WTC11 (cell line): ENCODE measurements at regions not wholly inside any gene's neighbourhood (a gene's known extent, or its start where the extent isn't known, plus 50 kb on each side); places are given as distances from the start of the nearest gene placed in this dataset.

Experiments
- CREB1 ChIP-seq: sonication (generic); formaldehyde crosslinking; IDR thresholded peaks from 2 replicates; pipeline ENCODE4 v1.8.0; 2023; ENCODE audit warnings: mild to moderate bottlenecking, missing genetic modification reagents
- GTF2I ChIP-seq: fragments of 250-450 bp; sonication (Bioruptor Pico); conservative IDR thresholded peaks from 2 replicates; pipeline ENCODE4 v1.4.0; 2021; ENCODE audit warnings: mild to moderate bottlenecking
- MAX ChIP-seq: sonication (generic); formaldehyde crosslinking; IDR thresholded peaks from 2 replicates; pipeline ENCODE4 v1.8.0; 2022; ENCODE audit warnings: mild to moderate bottlenecking, missing genetic modification reagents
- MYBL2 ChIP-seq: sonication (generic); formaldehyde crosslinking; IDR thresholded peaks from 2 replicates; pipeline ENCODE4 v1.8.1; 2023; ENCODE audit warnings: mild to moderate bottlenecking, moderate library complexity, missing genetic modification reagents
- RELA ChIP-seq: sonication (generic); formaldehyde crosslinking; IDR thresholded peaks from 2 replicates; pipeline ENCODE4 v1.8.1; 2022; ENCODE audit warnings: missing genetic modification reagents, mild to moderate bottlenecking, borderline replicate concordance
- TEAD4 ChIP-seq: sonication (generic); formaldehyde crosslinking; IDR thresholded peaks from 2 replicates; pipeline ENCODE4 v1.8.0; 2022; ENCODE audit warnings: mild to moderate bottlenecking, missing genetic modification reagents
- TF ChIP-seq, protein P1 (sequence below): fragments of 200-600 bp; IDR thresholded peaks from 2 replicates; pipeline ENCODE4 v1.8.0; 2022; ENCODE audit warnings: antibody characterized with exemption
- TF ChIP-seq, protein P2 (sequence below): sonication (generic); formaldehyde crosslinking; IDR thresholded peaks from 2 replicates; pipeline ENCODE4 v1.8.1; 2022; ENCODE audit warnings: mild to moderate bottlenecking, moderate library complexity, missing genetic modification reagents
- TF ChIP-seq, protein P3 (sequence below): sonication (generic); formaldehyde crosslinking; IDR thresholded peaks from 2 replicates; pipeline ENCODE4 v1.8.1; 2023; ENCODE audit warnings: mild to moderate bottlenecking, missing genetic modification reagents, moderate library complexity
- TF ChIP-seq, protein P4 (sequence below): sonication (generic); formaldehyde crosslinking; IDR thresholded peaks from 2 replicates; pipeline ENCODE4 v1.8.1; 2022; ENCODE audit warnings: mild to moderate bottlenecking, missing genetic modification reagents, moderate library complexity, borderline replicate concordance

- TF ChIP-seq MAX (CRISPR knock-in tag) (no peak), RELA (CRISPR knock-in tag) (no peak), CREB1 (CRISPR knock-in tag) (no peak), TEAD4 (no peak), GTF2I (no peak), MYBL2 (CRISPR knock-in tag) (no peak)
- TF ChIP-seq, protein P1, sequence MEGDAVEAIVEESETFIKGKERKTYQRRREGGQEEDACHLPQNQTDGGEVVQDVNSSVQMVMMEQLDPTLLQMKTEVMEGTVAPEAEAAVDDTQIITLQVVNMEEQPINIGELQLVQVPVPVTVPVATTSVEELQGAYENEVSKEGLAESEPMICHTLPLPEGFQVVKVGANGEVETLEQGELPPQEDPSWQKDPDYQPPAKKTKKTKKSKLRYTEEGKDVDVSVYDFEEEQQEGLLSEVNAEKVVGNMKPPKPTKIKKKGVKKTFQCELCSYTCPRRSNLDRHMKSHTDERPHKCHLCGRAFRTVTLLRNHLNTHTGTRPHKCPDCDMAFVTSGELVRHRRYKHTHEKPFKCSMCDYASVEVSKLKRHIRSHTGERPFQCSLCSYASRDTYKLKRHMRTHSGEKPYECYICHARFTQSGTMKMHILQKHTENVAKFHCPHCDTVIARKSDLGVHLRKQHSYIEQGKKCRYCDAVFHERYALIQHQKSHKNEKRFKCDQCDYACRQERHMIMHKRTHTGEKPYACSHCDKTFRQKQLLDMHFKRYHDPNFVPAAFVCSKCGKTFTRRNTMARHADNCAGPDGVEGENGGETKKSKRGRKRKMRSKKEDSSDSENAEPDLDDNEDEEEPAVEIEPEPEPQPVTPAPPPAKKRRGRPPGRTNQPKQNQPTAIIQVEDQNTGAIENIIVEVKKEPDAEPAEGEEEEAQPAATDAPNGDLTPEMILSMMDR: no peak
- TF ChIP-seq, protein P2, sequence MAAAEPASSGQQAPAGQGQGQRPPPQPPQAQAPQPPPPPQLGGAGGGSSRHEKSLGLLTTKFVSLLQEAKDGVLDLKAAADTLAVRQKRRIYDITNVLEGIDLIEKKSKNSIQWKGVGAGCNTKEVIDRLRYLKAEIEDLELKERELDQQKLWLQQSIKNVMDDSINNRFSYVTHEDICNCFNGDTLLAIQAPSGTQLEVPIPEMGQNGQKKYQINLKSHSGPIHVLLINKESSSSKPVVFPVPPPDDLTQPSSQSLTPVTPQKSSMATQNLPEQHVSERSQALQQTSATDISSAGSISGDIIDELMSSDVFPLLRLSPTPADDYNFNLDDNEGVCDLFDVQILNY (CRISPR knock-in tag): no peak
- TF ChIP-seq, protein P3, sequence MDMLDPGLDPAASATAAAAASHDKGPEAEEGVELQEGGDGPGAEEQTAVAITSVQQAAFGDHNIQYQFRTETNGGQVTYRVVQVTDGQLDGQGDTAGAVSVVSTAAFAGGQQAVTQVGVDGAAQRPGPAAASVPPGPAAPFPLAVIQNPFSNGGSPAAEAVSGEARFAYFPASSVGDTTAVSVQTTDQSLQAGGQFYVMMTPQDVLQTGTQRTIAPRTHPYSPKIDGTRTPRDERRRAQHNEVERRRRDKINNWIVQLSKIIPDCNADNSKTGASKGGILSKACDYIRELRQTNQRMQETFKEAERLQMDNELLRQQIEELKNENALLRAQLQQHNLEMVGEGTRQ (CRISPR knock-in tag): no peak
- TF ChIP-seq, protein P4, sequence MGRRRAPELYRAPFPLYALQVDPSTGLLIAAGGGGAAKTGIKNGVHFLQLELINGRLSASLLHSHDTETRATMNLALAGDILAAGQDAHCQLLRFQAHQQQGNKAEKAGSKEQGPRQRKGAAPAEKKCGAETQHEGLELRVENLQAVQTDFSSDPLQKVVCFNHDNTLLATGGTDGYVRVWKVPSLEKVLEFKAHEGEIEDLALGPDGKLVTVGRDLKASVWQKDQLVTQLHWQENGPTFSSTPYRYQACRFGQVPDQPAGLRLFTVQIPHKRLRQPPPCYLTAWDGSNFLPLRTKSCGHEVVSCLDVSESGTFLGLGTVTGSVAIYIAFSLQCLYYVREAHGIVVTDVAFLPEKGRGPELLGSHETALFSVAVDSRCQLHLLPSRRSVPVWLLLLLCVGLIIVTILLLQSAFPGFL (CRISPR knock-in tag): no peak
These were observed 243.3 kb upstream of the TOPAZ1 start for GRCh38 chr3:43998370-43998835.
